OCI-LY1 (cell line): ENCODE measurements at regions not wholly inside any gene's neighbourhood (a gene's known extent, or its start where the extent isn't known, plus 50 kb on each side); places are given as distances from the start of the nearest gene placed in this dataset.

ENCODE experiments used
- EZH2 ChIP-seq: fragments of 200-600 bp; sonication (generic), shearing (Covaris generic); IDR thresholded peaks from 2 replicates; pipeline ENCODE4 v1.8.0; 2017; ENCODE audit warnings: borderline replicate concordance, mixed run types, mild to moderate bottlenecking, antibody characterized with exemption, low read length, moderate library complexity, mixed read lengths
- TF ChIP-seq, protein P1 (sequence below): fragments of 200-600 bp; sonication (generic), shearing (Covaris generic); IDR thresholded peaks from 2 replicates; pipeline ENCODE4 v1.5.1; 2017; ENCODE audit warnings: mild to moderate bottlenecking, antibody characterized with exemption, low read length, moderate library complexity, mixed read lengths

DNA sequence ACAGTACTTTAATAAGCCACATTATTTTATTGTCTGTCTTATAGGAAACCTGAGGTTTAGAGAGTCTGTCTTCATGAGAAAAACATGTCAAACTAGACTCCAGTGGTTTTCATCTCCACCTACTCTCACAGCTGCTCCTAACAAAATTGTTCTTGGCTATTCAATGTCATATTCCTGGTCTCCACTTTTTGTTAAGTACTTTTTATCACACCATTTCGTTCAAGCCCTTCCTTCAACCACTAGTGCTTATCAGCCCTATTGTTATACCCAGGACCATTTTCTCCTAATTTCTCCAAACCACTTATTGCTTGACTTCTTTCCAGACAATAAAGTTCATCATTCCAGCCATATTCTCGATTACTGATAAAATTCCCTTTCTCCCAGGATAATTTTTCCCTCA is 1674.3 kb upstream of the AGA start:
- TF ChIP-seq, protein P1, sequence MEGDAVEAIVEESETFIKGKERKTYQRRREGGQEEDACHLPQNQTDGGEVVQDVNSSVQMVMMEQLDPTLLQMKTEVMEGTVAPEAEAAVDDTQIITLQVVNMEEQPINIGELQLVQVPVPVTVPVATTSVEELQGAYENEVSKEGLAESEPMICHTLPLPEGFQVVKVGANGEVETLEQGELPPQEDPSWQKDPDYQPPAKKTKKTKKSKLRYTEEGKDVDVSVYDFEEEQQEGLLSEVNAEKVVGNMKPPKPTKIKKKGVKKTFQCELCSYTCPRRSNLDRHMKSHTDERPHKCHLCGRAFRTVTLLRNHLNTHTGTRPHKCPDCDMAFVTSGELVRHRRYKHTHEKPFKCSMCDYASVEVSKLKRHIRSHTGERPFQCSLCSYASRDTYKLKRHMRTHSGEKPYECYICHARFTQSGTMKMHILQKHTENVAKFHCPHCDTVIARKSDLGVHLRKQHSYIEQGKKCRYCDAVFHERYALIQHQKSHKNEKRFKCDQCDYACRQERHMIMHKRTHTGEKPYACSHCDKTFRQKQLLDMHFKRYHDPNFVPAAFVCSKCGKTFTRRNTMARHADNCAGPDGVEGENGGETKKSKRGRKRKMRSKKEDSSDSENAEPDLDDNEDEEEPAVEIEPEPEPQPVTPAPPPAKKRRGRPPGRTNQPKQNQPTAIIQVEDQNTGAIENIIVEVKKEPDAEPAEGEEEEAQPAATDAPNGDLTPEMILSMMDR = no peak
- TF ChIP-seq EZH2 = no peak
